ENCODE measurements at regions not wholly inside any gene's neighbourhood (a gene's known extent, or its start where the extent isn't known, plus 50 kb on each side); places are given as distances from the start of the nearest gene placed in this dataset.

- TF ChIP-seq ZNF18 (CRISPR knock-in tag; IDR thresholded peaks at IDR 0.05; ENCODE audit: insufficient replicate concordance) (no peak), PBX2 (CRISPR knock-in tag; IDR thresholded peaks at IDR 0.05) (no peak), E2F2 (CRISPR knock-in tag; IDR thresholded peaks at IDR 0.05; ENCODE audit: borderline replicate concordance) (no peak)
Observed at GRCh38 chr3:127038466-127038865, 55.6 kb downstream of the PLXNA1 start (continued).

- Histone ChIP-seq H3K27ac (ENCODE audit: extremely low read length, insufficient read depth, low read length) (no peak overlapping the region), H3K9ac (ENCODE audit: insufficient read depth, low read depth, low read length) (no peak overlapping the region), H2AFZ (ENCODE audit: low read length) (no peak overlapping the region), H3K4me3 (replicated peaks in 1 of 3; ENCODE audit: insufficient read depth in 1 of 3, low read depth in 2 of 3, low read length in 3 of 3) (no peak overlapping the region), H3K4me1 (ENCODE audit: insufficient read depth, low read length) (no peaks in the 10 kb centered on the region), H3K27me3 (ENCODE audit: control insufficient read depth in 1 of 2, insufficient read depth in 2 of 2, low read length in 2 of 2) (peaks cover 10 to 26% of the 10 kb centered on the region in 2 experiments), H3K4me2 (ENCODE audit: low read depth, low read length) (no peak overlapping the region), H3K79me2 (ENCODE audit: insufficient read depth, low read length) (no peaks in the 10 kb centered on the region), H3K36me3 (replicated peaks in 1 of 2; ENCODE audit: control insufficient read depth in 1 of 2, insufficient read depth in 2 of 2, low read length in 2 of 2) (no peaks in the 10 kb centered on the region), H4K20me1 (ENCODE audit: insufficient read depth, low read length) (no peaks in the 10 kb centered on the region), H3K9me3 (ENCODE audit: low read length) (no peaks in the 10 kb centered on the region)
- intact Hi-C loops (cut with micrococcal nuclease; ENCODE audit: unreplicated experiment) (no loop called here), in situ Hi-C loops (cut with HindIII; ENCODE audit: extremely low pct_ligation_motif_present, low pct_unique_long_range_greater_than_20kb) (no loop called here)
- FAIRE-seq, result no peak
- CTCF ChIA-PET (ENCODE audit: low intra/inter-chr PET ratio, low total read pairs), result no interaction called here
- POLR2A ChIA-PET, result no interaction called here
- BruUV-seq (replicated peaks), result no TSS peak
- no peak for DNase-seq (ENCODE audit: low spot score)
- peak; percentile 7; the same call in 2 of the 3 replicates for ATAC-seq
- 48% methylated on average over 8 of the region's 12 CpGs for WGBS (ENCODE audit: low lambda C conversion rate)
- TF ChIP-seq NBN (conservative IDR thresholded peaks at IDR 0.05) (no peak), ZNF598 (CRISPR knock-in tag; IDR thresholded peaks at IDR 0.05; ENCODE audit: borderline replicate concordance) (no peak), ARNT2 (CRISPR knock-in tag; IDR thresholded peaks at IDR 0.05; ENCODE audit: low read depth) (no peak), PRDM10 (CRISPR knock-in tag; IDR thresholded peaks at IDR 0.05; ENCODE audit: low read depth) (no peak), ELF3 (CRISPR knock-in tag; IDR thresholded peaks at IDR 0.05) (no peak), ZNF558 (CRISPR knock-in tag; IDR thresholded peaks at IDR 0.05; ENCODE audit: borderline replicate concordance) (no peak), GMEB1 (CRISPR knock-in tag; IDR thresholded peaks at IDR 0.05; ENCODE audit: borderline replicate concordance) (no peak), ZNF207 (IDR thresholded peaks at IDR 0.05; ENCODE audit: borderline replicate concordance) (no peak)
Observed at GRCh38 chr3:127038923-127039581, 56.1 kb downstream of the PLXNA1 start.
